ENCODE measurements at regions not wholly inside any gene's neighbourhood (a gene's known extent, or its start where the extent isn't known, plus 50 kb on each side); places are given as distances from the start of the nearest gene placed in this dataset.

DNA sequence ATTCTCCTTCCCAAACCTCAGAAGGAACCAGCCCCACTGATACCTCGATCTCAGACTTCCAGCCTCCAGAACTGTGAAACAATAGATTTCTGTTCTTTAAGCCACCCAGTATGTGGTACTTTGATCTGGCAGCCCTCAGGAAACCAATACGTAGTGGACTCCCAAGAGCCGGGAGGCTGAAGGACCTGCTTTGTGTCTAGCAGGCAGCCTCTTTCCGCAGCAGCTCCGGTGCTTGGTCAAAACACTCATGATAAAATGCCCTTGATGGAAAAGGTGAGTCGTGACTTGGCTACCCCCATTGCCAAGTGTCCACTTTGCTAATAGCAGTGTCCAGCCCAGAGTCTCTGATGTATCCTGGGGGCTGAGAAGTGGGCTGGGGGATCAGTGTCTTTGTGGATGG lies 158.8 kb upstream of the TMTC4 start:
- Histone ChIP-seq H3K27me3 (no peaks in the 10 kb centered on the region), H3K4me3 (no peak overlapping the region), H3K27ac (no peak overlapping the region), H3K4me1 (no peaks in the 10 kb centered on the region), H3K9me3 (peaks cover 0 to 5% of the 10 kb centered on the region in 2 donors), H3K36me3 (no peaks in the 10 kb centered on the region)
- intact Hi-C loops (cut with DNase I), result no loop called here
- TF ChIP-seq, protein P1, sequence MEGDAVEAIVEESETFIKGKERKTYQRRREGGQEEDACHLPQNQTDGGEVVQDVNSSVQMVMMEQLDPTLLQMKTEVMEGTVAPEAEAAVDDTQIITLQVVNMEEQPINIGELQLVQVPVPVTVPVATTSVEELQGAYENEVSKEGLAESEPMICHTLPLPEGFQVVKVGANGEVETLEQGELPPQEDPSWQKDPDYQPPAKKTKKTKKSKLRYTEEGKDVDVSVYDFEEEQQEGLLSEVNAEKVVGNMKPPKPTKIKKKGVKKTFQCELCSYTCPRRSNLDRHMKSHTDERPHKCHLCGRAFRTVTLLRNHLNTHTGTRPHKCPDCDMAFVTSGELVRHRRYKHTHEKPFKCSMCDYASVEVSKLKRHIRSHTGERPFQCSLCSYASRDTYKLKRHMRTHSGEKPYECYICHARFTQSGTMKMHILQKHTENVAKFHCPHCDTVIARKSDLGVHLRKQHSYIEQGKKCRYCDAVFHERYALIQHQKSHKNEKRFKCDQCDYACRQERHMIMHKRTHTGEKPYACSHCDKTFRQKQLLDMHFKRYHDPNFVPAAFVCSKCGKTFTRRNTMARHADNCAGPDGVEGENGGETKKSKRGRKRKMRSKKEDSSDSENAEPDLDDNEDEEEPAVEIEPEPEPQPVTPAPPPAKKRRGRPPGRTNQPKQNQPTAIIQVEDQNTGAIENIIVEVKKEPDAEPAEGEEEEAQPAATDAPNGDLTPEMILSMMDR (IDR thresholded peaks at IDR 0.05), result no peak
- DNase-seq (no peak), ATAC-seq (no peak)

DNA sequence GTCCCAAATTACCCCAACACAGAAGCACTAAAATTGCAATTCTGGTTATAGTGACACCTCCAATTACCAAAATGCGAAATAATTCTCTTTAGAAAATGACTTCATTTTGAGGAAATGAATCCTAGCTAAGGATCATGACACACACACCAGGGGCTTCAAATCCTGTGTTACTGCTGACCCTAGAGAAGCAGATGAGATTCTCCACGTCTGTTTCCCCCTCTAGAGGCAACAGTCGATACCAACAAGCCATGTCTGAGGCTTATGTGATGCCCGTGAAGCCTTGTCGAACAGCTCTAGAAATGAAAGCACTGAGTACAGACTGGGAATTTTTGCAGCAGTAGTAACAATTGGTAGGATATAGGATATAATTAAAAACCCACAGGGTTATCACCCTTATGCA lies 153.6 kb upstream of the TMTC4 start:
- Histone ChIP-seq H3K9me3 (peaks cover 0 to 5% of the 10 kb centered on the region in 2 donors), H3K4me3 (no peak overlapping the region), H3K4me1 (no peaks in the 10 kb centered on the region), H3K36me3 (no peaks in the 10 kb centered on the region), H3K27ac (no peak overlapping the region), H3K27me3 (no peaks in the 10 kb centered on the region)
- DNase-seq (peak in 1 of 4 donors; percentile 2), ATAC-seq (no peak)
- intact Hi-C loops (cut with DNase I), result no loop called here
- TF ChIP-seq, protein P1 (IDR thresholded peaks at IDR 0.05), result no peak

DNA sequence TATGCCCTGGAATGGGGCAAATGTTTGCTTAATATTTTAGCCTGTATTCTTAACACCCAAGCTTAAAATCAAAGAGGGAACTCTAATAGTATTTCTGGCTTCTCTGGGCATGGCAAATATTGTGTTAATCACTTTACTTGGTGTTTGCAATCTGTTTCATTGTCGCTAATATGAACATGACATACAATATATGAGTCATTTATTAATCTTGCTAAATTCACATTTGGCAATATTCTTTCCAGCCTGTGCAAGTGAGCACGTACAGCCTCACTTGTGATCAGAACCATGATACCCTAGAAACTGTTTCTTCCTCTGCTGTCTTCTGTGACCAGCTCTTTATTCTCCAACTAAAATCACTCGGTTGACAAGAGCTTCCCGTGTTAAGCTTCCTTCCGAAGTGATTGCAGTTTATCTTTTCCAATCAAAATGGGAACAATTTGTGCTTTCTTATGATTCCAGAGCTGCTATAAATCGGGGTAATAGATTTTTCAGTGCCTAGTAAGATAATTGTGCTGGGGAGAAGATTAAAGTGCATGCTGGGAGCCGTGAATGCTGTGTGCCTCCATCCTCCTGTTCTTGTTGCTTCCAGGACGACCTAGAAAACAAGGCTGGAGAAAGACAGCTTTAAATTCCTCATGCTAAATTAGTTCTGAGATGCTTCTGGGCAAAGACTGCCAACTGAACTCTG lies 153.0 kb upstream of the TMTC4 start:
- H3K36me3 ChIP-seq, result no peaks in the 10 kb centered on the region
- DNase-seq (no peak), ATAC-seq (no peak)
- intact Hi-C loops (cut with DNase I), result no loop called here
- H3K4me1 ChIP-seq, result no peaks in the 10 kb centered on the region
- H3K4me3 ChIP-seq, result no peak overlapping the region
- peaks cover 0 to 5% of the 10 kb centered on the region in 2 donors for H3K9me3 ChIP-seq
- H3K27ac ChIP-seq, result no peak overlapping the region
- TF ChIP-seq, protein P1 (IDR thresholded peaks at IDR 0.05), result no peak
- H3K27me3 ChIP-seq, result no peaks in the 10 kb centered on the region

DNA sequence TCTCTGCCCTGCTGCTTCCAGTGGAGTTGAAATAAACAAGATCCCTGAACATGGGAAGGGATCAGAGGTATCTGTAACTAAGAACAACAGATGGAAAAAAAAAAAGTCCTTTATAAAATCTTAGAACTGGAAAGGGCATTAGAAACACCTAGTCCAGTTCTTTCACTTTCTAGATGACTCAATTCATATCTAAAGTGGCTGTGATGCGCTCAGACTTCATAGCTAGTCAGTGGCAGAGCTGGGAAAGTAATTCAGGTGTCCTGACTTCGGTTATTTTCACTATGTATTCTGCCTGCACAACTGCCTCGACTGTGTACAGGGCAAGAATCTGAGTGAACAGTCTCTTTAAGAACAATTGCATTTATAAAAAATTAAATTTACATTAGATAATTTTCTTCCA lies 151.8 kb upstream of the TMTC4 start:
- TF ChIP-seq, protein P1 (IDR thresholded peaks at IDR 0.05), result no peak
- no peaks in the 10 kb centered on the region for H3K4me1 ChIP-seq
- H3K4me3 ChIP-seq, result no peak overlapping the region
- H3K27me3 ChIP-seq, result no peaks in the 10 kb centered on the region
- ATAC-seq (no peak), DNase-seq (no peak)
- H3K36me3 ChIP-seq, result no peaks in the 10 kb centered on the region
- intact Hi-C loops (cut with DNase I), result no loop called here
- no peak overlapping the region for H3K27ac ChIP-seq
- H3K9me3 ChIP-seq, result peaks cover 0 to 5% of the 10 kb centered on the region in 2 donors

DNA sequence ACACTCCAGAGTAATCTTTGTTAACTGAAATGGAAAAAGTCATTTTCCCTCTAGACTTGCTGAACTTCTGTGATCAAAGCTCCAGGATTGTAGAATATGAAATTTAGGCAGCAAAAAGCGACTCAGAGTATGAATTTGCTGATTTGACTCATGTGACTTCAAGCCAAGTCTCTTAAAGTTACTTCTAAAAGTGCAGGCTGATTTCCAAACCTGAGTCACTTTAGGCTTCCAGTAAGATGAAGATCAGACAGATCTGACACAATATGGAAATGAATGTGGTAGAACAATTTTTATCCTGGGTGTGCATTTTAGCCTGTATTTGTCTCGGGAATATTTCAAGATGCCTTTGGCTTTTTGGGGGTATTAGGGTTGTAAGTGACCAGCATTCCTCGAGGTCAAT lies 151.0 kb upstream of the TMTC4 start:
- Histone ChIP-seq H3K4me1 (no peaks in the 10 kb centered on the region), H3K4me3 (no peak overlapping the region), H3K9me3 (peaks cover 0 to 5% of the 10 kb centered on the region in 2 donors), H3K36me3 (no peaks in the 10 kb centered on the region), H3K27me3 (no peaks in the 10 kb centered on the region), H3K27ac (no peak overlapping the region)
- intact Hi-C loops (cut with DNase I), result no loop called here
- DNase-seq, result no peak
- no peak for ATAC-seq
- TF ChIP-seq, protein P1 (IDR thresholded peaks at IDR 0.05), result no peak

Measured in left lung (tissue), 4 donors.